ENCODE measurements at regions not wholly inside any gene's neighbourhood (a gene's known extent, or its start where the extent isn't known, plus 50 kb on each side); places are given as distances from the start of the nearest gene placed in this dataset.

GRCh38 chr4:17376205-17376604 is 135.7 kb downstream of the QDPR start:
- TF ChIP-seq CTCF (IDR thresholded peaks at IDR 0.05) (no peak), POLR2A (IDR thresholded peaks at IDR 0.05) (no peak)

Data from body of pancreas (tissue), 4 donors.